ENCODE measurements at regions not wholly inside any gene's neighbourhood (a gene's known extent, or its start where the extent isn't known, plus 50 kb on each side); places are given as distances from the start of the nearest gene placed in this dataset.

DNA sequence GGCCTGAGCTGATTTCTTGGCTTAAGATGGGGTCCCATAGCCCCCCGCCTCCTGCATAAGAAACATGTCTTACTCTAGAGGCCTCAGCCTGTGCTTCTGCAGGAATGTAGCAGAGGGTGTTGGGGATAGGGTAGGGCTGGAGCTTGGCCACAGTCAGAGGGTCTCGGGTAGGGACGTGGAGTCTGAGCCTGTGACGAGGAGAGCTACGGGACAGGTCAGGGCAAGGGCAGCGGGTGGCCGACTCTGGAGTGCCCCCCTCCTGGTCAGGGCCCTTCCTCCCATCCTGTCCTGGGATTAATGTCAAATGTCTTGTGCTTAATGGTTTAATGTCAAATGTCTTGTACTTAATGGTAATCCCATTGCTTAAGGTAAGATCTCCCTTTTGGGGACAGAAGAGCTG lies 130.4 kb downstream of the GLI2 start:
- DNase-seq = no peak
- TF ChIP-seq GATA1 (IDR thresholded peaks at IDR 0.05; ENCODE audit: low read depth, low read length) = no peak
- TF ChIP-seq POLR2A (IDR thresholded peaks at IDR 0.05; ENCODE audit: low read length) = no peak

DNA sequence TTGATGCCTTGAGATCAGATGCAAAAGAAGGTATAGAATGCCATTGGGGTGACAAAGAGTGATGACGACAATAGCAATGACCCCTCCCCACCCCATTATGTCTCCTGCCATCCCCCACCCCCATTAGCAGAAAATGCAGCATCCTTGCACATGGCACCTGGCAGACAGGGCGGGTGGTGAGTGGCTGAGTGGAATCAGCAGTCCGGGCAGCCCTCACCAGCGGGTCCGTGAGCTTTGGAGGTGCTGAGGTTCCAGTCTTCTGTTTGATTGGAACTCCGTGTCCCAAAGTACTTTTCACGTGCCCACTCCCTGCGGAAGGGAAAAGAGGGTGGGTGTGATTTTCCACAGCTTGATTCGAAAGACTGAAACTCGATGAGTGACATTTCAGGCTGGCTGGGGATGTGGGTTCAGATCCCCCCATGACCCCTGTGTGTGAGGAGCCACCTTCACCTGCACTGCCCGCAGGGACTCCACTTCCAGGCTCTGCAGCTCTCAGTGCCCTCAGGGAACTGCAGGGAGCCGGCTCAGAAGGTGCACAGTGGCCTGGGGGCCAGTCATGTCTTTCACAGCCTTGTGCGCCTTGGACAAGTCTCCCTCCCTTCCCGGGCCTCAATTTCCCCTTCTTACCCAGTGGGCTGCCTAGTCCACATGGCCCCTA lies 130.9 kb downstream of the GLI2 start:
- DNase-seq = no peak
- TF ChIP-seq POLR2A (IDR thresholded peaks at IDR 0.05; ENCODE audit: low read length) (no peak), GATA1 (IDR thresholded peaks at IDR 0.05; ENCODE audit: low read depth, low read length) (no peak)

DNA sequence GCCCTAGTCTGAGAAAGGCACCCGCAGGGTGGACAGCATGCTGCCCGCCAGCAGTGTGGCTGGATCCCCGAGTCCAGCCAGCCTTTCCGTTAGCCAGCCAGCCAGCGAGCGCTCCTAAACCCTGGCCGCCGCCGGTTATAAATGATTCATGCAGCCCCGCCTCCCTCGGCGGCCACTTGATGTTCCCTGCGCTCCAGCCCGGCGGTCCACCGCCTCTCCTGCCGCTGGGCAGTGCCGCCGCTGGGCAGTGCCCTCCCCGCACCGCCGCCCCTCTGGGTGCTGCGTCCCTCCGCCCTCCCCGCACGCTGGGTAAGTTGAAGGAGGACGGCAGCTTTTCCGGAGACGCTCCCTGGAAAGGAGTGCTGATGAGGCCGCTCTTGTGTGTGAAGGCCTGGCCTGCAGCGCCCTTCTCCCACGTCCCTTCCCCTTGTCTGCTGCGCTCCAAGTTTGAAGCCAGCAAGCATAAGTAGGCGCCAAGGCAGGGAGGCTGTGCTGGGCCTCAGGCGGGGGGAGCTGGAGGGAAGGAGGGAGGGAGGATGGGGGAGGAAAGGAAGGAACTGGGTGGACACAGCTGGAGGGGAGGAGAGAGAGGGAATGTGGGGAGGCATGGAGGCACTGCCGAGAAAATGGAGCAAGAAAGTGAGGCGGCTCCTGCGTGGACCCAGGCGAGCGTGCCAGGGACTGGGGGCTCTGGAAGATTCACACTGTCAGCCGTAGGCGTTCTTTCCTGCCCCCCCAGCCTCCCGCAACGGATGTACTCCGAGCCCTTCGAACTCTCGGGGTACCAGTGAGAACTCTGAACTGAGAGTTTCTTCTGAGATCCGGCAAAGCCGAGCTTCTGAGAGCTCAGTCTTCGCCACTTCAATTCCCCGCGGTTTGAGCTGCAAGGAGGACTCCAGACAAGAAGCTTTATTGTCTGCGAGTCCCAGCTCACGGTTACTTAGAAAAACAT lies 131.9 kb downstream of the GLI2 start:
- TF ChIP-seq POLR2A (IDR thresholded peaks at IDR 0.05; ENCODE audit: low read length) (no peak), GATA1 (IDR thresholded peaks at IDR 0.05; ENCODE audit: low read depth, low read length) (no peak)
- peak; percentile 28 to 35 for DNase-seq

DNA sequence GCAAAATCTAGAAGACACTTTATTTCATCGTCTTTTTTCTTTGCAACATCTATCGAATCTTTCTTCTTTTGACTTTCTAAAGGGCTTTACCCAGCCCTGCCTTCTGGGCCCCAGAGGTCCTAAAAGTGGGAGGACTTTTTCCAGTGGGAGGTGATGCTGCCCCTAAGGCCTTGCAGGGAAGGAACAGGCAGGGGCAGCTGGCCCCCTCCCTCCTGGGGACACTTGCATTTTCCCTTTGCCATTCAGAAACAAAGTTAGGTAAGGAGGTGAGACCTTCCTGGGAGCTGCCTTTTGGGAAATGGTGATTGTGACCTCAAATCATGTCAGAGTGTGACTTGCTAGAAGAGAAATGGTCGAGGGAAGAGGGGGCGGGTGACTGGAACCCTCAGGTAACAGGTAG lies 132.7 kb downstream of the GLI2 start:
- TF ChIP-seq POLR2A (IDR thresholded peaks at IDR 0.05; ENCODE audit: low read length) = no peak
- TF ChIP-seq GATA1 (IDR thresholded peaks at IDR 0.05; ENCODE audit: low read depth, low read length) = no peak
- DNase-seq = no peak

DNA sequence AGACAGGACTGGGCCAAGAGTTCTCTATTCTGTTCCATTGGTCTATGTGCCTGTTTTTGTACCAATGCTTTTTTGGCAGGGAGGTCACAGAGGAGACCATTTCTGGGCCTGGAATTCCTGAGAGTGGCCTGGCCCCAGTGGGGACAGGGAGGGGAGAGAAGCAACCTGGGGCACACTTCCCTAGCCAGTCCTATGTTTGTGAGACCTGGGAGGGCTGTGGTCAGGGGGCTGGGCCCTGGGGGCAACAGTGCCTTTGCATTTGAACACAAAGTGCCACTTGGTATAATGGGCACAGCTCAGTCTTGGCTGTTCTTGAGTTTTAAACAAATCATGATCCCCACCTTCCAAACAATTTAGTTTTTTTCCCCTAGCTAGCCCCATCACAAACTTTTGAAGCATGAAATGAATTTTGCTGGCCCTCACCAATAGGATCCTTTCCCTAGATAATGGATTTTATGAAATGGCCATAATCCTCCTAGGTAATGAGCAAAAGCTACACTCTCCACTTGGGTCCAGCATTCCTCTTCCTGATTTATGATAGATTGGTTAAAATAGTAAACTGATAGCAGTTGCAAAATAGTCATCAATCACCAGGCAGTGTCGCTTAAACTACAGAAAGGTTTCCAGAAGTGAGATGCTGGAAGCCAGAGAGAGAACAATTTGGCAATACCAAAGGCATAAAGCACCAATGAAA lies 133.5 kb downstream of the GLI2 start:
- no peak for TF ChIP-seq GATA1 (IDR thresholded peaks at IDR 0.05; ENCODE audit: low read depth, low read length)
- no peak for TF ChIP-seq POLR2A (IDR thresholded peaks at IDR 0.05; ENCODE audit: low read length)
- no peak for DNase-seq

DNA sequence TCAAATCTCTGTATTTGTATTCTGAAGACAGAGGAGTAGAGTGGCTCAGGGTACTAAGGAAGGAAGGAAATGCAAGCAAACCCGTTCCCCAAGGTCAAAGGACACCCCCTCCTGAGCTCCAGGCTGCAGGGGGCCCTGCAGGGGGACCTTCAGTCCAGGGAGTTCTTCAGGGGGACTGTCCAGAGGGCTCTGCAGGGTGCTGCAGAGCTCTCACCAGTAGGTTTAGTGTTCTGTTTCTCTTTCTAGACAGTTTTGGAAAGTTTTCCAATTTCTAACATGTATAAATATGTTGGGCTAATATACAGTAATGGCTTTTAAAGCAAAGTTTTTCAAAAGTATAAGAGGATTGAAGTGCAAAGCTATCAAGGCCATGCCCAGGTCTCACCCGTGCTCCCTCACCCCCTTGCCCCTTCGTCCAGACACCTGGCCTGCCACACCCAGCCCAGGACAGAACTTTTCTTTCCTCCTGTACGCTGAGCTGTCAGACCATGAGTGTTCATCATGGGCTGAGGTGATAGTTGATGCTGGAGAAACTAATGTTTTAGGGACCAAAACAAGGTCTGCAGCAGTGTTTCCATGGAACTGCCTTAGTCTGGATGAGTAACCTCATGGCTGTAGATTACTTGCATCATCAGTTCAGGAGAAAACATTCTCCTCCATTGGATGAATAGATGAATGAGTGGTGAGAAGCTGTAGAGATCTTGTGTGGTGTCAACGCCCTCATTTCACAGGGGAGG lies 134.2 kb downstream of the GLI2 start:
- no peak for TF ChIP-seq GATA1 (IDR thresholded peaks at IDR 0.05; ENCODE audit: low read depth, low read length)
- no peak for TF ChIP-seq POLR2A (IDR thresholded peaks at IDR 0.05; ENCODE audit: low read length)
- DNase-seq = no peak

DNA sequence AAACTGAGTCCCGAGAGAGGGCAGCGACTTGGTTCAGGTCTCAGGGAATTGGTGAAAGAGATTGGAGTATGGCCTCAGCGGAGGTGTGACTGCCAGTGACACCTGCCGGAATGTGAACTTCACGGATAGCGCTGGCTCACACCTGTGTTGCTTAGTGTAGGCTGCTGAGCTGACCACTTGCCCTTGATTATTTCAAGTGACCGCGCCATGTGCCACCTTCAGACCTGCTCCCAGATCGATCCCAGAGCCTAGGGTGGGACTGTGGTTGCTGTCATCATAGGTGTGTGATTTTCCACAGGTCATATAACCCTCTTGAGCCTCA lies 134.8 kb downstream of the GLI2 start:
- TF ChIP-seq GATA1 (IDR thresholded peaks at IDR 0.05; ENCODE audit: low read depth, low read length) = no peak
- TF ChIP-seq POLR2A (IDR thresholded peaks at IDR 0.05; ENCODE audit: low read length) = no peak
- no peak for DNase-seq

DNA sequence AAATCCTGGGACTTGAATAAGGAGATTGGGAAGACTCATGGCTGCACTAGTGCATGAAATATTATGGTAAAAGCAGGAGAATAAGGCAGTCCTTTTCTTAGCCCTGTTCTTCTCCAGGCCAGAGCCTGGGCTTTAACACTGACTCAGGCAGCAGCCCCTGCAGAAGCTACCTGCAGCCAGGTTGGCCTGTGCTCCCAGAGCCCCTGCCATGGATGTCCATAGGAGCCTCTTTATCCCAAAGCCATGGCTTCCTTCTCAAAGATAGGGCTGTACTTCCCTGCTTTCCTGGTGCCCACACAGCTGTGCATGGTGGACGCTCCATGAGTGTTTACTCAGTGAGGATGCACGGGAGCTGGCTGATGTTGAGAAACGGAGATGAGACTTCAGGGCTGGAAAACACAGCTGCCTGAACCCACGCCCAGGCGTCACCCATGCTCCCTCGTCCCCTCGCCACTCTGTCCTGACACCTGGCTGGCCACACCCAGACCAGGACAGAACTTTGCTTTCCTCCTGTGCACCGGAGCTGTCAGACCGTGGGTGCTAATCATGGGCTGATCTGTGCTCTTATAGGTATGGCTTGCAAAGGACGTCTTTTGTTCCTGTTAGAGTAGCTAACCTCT lies 135.5 kb downstream of the GLI2 start:
- DNase-seq = no peak
- TF ChIP-seq GATA1 (IDR thresholded peaks at IDR 0.05; ENCODE audit: low read depth, low read length) = no peak
- no peak for TF ChIP-seq POLR2A (IDR thresholded peaks at IDR 0.05; ENCODE audit: low read length)

DNA sequence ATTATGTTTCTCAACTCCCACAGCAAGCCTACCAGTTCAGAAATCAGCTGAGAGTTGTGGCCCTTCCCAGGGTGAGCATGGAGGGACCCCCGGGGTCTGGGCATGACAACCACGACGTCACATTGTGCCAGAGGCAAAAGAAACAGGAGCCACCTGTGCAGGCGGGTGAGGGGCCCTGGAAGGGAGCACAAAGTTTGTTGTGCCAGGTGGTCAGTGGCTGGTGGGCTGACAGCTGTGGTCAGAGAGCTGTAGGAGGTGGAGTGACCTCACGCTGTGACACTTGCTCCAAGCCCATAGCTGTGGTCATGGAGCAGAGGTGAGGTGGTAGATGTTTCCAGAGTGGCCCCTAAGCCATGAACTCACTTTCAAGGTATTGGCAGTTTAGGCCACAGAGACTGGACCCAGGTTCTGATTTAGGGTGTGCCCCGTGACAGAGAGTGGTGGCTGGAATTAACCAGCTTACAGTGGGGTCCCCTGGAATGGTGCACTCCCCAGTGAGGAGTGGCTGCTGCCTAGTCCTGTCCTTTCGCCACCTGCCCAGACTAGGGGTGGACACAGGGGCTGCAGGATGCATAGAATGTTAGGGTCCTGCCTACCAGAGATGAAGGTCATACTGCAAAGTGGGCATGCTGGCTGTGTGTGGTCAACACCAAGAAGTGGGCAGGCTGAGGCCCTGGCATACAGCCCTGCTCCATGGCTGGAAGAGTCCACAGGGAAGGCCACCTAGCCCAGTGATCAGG lies 136.4 kb downstream of the GLI2 start:
- DNase-seq = no peak

DNA sequence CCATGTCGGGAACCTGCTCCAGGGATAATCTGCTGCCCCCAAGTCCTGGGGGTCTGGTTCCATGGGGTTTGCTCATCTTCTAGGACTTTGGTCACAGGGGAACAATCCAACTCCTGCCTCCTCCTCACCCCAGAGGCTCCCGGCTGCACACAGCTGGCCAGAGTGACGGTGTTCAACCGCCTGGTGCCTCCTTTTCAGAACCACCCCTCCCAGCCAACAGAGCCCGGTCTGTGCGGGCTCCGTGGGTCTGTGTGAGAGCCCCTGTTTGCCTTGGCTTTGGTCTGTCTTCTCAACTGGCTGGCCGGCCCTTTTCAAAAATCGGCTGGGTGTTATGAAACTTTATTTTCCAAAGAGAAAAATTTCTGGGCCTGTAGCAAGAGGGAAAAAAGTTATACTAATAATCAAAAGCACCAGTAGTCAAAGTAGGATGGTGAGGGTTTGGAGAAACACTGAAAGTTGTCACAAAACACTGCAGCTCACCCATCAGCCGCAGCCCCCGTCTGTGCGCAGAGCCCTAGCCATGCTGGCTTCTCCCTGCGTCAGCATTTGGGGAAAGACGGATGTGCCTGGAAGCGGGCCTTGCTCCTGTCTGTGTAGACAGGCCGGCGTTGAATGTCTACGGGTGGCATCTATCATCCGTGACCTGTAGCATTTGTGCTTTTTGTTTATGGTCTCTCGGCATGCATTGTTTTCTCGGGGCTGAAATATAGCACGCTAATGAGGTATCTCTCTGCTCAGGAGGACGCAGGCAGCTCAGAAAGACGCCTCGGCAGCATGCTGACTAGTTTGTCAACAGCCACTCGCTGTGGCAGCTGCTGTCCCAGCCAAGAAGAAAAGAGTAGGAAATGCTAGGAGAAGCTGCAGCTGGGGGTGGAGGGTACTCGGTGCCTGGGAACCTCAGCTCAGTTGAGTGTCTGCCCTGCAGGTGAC lies 138.6 kb downstream of the GLI2 start:
- no peak for DNase-seq
- TF ChIP-seq GATA1 (IDR thresholded peaks at IDR 0.05; ENCODE audit: low read depth, low read length) (no peak), POLR2A (IDR thresholded peaks at IDR 0.05; ENCODE audit: low read length) (no peak)

More for the DNA sequence above, 136.4 kb downstream of the GLI2 start:
- no peak for TF ChIP-seq POLR2A (IDR thresholded peaks at IDR 0.05; ENCODE audit: low read length)
- no peak for TF ChIP-seq GATA1 (IDR thresholded peaks at IDR 0.05; ENCODE audit: low read depth, low read length)

DNA sequence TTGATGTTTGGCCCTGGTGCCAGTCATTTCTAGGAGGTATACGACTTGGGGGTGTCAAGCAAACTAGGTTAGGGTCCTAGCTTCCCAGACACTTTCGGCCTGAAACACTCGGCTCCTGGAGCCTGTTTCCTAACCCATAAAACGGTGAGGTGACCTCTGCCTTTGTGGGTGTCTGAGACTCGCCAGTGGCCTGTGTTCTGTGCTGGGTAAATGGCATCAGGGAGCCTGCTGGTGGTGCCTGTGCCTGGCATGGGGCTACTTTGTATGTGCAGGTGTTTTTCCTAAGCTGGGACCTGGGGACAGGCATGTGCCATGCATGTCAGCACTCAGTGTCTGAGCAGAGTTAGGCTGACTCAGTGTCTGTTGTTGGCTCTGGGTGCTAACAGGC lies 139.2 kb downstream of the GLI2 start:
- DNase-seq = no peak

DNA sequence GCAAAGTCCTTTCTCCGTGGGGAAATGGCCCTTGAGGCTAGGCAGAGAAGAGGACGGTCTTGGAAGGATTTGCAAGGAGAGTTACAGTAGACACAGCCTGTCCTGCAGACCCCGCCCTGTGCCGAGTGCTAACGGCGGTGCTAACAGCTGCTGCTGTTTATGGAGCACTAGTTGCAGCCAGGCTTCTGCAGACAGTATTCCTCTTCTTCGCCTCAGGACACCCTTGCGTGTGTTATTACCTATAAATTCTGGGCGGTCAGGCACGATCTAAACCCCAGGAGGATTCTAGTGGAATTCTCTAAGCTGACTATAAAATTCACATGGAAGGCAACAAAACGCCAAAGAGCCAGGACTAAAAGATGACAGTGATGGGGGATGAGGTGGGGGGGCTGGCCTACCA lies 139.8 kb downstream of the GLI2 start:
- DNase-seq = no peak
- TF ChIP-seq GATA1 (IDR thresholded peaks at IDR 0.05; ENCODE audit: low read depth, low read length) (no peak), POLR2A (IDR thresholded peaks at IDR 0.05; ENCODE audit: low read length) (no peak)

More for the DNA sequence above, 139.2 kb downstream of the GLI2 start:
- no peak for TF ChIP-seq GATA1 (IDR thresholded peaks at IDR 0.05; ENCODE audit: low read depth, low read length)
- TF ChIP-seq POLR2A (IDR thresholded peaks at IDR 0.05; ENCODE audit: low read length) = no peak

Measured in erythroblast (primary cell).